HL-60 (cell line): ENCODE measurements at regions not wholly inside any gene's neighbourhood (a gene's known extent, or its start where the extent isn't known, plus 50 kb on each side); places are given as distances from the start of the nearest gene placed in this dataset.

Experiments used
- DNase-seq, 2 experiments: peaks; one replicate each; pipeline ENCODE4 v3.0.0-alpha.2; 2010 to 2020; ENCODE audit warnings: low read depth in 1 of 2, low spot score in 1 of 2
- H3K27ac ChIP-seq: fragments of 250-450 bp; sonication (Bioruptor Pico); replicated peaks from 2 replicates; pipeline ENCODE4 v1.5.1; 2020; ENCODE audit warnings: mild to moderate bottlenecking, moderate library complexity
- H3K27me3 ChIP-seq: fragments of 250-450 bp; sonication (Bioruptor Pico); 2 replicates; pipeline ENCODE4 v1.5.1; 2021; ENCODE audit warnings: mild to moderate bottlenecking, moderate library complexity; ENCODE audit not compliant: insufficient read depth, poor library complexity, severe bottlenecking
- H3K4me3 ChIP-seq: replicated peaks from 2 replicates; pipeline ENCODE4 v1.5.1; 2011; ENCODE audit warnings: mild to moderate bottlenecking, control low read depth, low read length; ENCODE audit not compliant: insufficient read depth
- CTCF ChIP-seq: IDR thresholded peaks from one replicate; pipeline ENCODE4 v1.5.1; 2011; ENCODE audit warnings: low read length, control low read depth, inconsistent platforms; ENCODE audit not compliant: insufficient read depth
- GABPA ChIP-seq: IDR thresholded peaks from 2 replicates; pipeline ENCODE4 v1.6.1; 2012; ENCODE audit warnings: low read depth
- POLR2AphosphoS5 ChIP-seq: IDR thresholded peaks from 2 replicates; pipeline ENCODE4 v1.6.1; 2012; ENCODE audit warnings: low read depth
- REST ChIP-seq: IDR thresholded peaks from 2 replicates; pipeline ENCODE4 v1.6.1; 2012; ENCODE audit warnings: low read depth; ENCODE audit not compliant: insufficient replicate concordance
- SPI1 ChIP-seq: IDR thresholded peaks from 2 replicates; pipeline ENCODE4 v1.6.1; 2012; ENCODE audit warnings: low read depth, mild to moderate bottlenecking, borderline replicate concordance

- Histone ChIP-seq H3K27me3 (no peaks in the 10 kb centered on the region), H3K27ac (no peak overlapping the region), H3K4me3 (no peak overlapping the region)
- DNase-seq = no peak
- TF ChIP-seq SPI1 = no peak
- TF ChIP-seq POLR2AphosphoS5 = no peak
Measured at GRCh38 chr4:24701683-24702082, 93.7 kb upstream of the SOD3 start.

- Histone ChIP-seq H3K27me3 (no peaks in the 10 kb centered on the region), H3K27ac (no peak overlapping the region), H3K4me3 (no peak overlapping the region)
- DNase-seq = no peak
- TF ChIP-seq SPI1 (no peak), REST (no peak), POLR2AphosphoS5 (no peak), GABPA (no peak), CTCF (no peak)
Measured at GRCh38 chr4:24702281-24702680, 93.1 kb upstream of the SOD3 start.

- H3K27ac ChIP-seq = no peak overlapping the region
- TF ChIP-seq CTCF (no peak), REST (no peak), SPI1 (no peak), POLR2AphosphoS5 (no peak), GABPA (no peak)
- H3K27me3 ChIP-seq = no peaks in the 10 kb centered on the region
- no peak for DNase-seq
- H3K4me3 ChIP-seq = no peak overlapping the region
Measured at GRCh38 chr4:24703298-24703697, 92.1 kb upstream of the SOD3 start.

- TF ChIP-seq REST = no peak
- no peak for TF ChIP-seq GABPA
- no peak for TF ChIP-seq POLR2AphosphoS5
- TF ChIP-seq CTCF = no peak
- no peak for TF ChIP-seq SPI1
- no peak overlapping the region for H3K27ac ChIP-seq
- no peak for DNase-seq
- H3K27me3 ChIP-seq = no peaks in the 10 kb centered on the region
- no peak overlapping the region for H3K4me3 ChIP-seq
Measured at GRCh38 chr4:24704149-24704548, 91.2 kb upstream of the SOD3 start.
